Nucleus accumbens (tissue), 56 donors: ENCODE measurements at regions not wholly inside any gene's neighbourhood (a gene's known extent, or its start where the extent isn't known, plus 50 kb on each side); places are given as distances from the start of the nearest gene placed in this dataset.
"Not testable (repeated sequence)": the region's sequence is repeated elsewhere in the genome, so short reads cannot be mapped to it uniquely, and the experiment has no call there.

Experiments used
- DNase-seq, 56 donors: peaks; one replicate each; lab custom pipeline; 2025; lab: John Stamatoyannopoulos, UW

- no peak for DNase-seq
These were observed 181.4 kb downstream of the TBX18 start for GRCh38 chr6:84582997-84583396.

GRCh38 chr6:84581494-84582259 is 182.7 kb downstream of the TBX18 start:
- no peak for DNase-seq

GRCh38 chr6:84579404-84579803 is 185.0 kb downstream of the TBX18 start:
- DNase-seq: no peak

GRCh38 chr6:84576029-84576428 is 188.4 kb downstream of the TBX18 start:
- DNase-seq: no peak

GRCh38 chr6:84575264-84575663 is 189.1 kb downstream of the TBX18 start:
- no peak for DNase-seq

- no peak for DNase-seq
These were observed 194.5 kb downstream of the TBX18 start for GRCh38 chr6:84569882-84570281.

GRCh38 chr6:84568971-84569370 is 195.4 kb downstream of the TBX18 start:
- no peak for DNase-seq

GRCh38 chr6:84565718-84566117 is 198.7 kb downstream of the TBX18 start:
- not testable (repeated sequence) for DNase-seq

GRCh38 chr6:84560436-84561390 is 203.7 kb downstream of the TBX18 start:
- DNase-seq: no peak

- no peak for DNase-seq
These were observed 207.7 kb downstream of the TBX18 start for GRCh38 chr6:84556541-84557335.

- DNase-seq: no peak
These were observed 209.7 kb downstream of the TBX18 start for GRCh38 chr6:84554706-84555105.

- DNase-seq: no peak
These were observed 210.3 kb downstream of the TBX18 start for GRCh38 chr6:84554074-84554473.

GRCh38 chr6:84553527-84553926 is 210.9 kb downstream of the TBX18 start:
- DNase-seq: no peak

- DNase-seq: no peak
These were observed 212.6 kb downstream of the TBX18 start for GRCh38 chr6:84551797-84552196.

- DNase-seq: no peak
These were observed 214.5 kb downstream of the TBX18 start for GRCh38 chr6:84549917-84550316.

- DNase-seq: no peak
These were observed 217.0 kb downstream of the TBX18 start for GRCh38 chr6:84547341-84547801.

GRCh38 chr6:84546427-84546914 is 217.9 kb downstream of the TBX18 start:
- no peak for DNase-seq

- no peak for DNase-seq
These were observed 225.1 kb downstream of the TBX18 start for GRCh38 chr6:84539122-84539856.

GRCh38 chr6:84536885-84537638 is 227.3 kb downstream of the TBX18 start:
- DNase-seq: no peak
